WERI-Rb-1 (cell line): ENCODE measurements at regions not wholly inside any gene's neighbourhood (a gene's known extent, or its start where the extent isn't known, plus 50 kb on each side); places are given as distances from the start of the nearest gene placed in this dataset.

ENCODE experiments used
- DNase-seq: peaks from one replicate; pipeline ENCODE4 v3.0.0-alpha.2; 2020
- H3K27ac ChIP-seq: fragments of 250-450 bp; sonication (Bioruptor Pico); 2 replicates; pipeline ENCODE4 v1.5.1; 2020; ENCODE audit warnings: mild to moderate bottlenecking, moderate library complexity
- H3K27me3 ChIP-seq: fragments of 250-450 bp; sonication (Bioruptor Pico); 2 replicates; pipeline ENCODE4 v1.5.1; 2021; ENCODE audit warnings: mild to moderate bottlenecking, low read depth, moderate library complexity; ENCODE audit not compliant: insufficient read depth, severe bottlenecking
- H3K36me3 ChIP-seq: fragments of 250-450 bp; sonication (Bioruptor Pico); 2 replicates; pipeline ENCODE4 v1.5.1; 2020; ENCODE audit warnings: mild to moderate bottlenecking, moderate library complexity
- H3K4me3 ChIP-seq: 2 replicates; pipeline ENCODE4 v1.5.1; 2011; ENCODE audit warnings: low read depth, mild to moderate bottlenecking, control low read depth, low read length
- H3K9me3 ChIP-seq: fragments of 250-450 bp; sonication (Bioruptor Pico); 2 replicates; pipeline ENCODE4 v1.5.1; 2021; ENCODE audit warnings: mild to moderate bottlenecking, moderate library complexity; ENCODE audit not compliant: severe bottlenecking
- TF ChIP-seq, protein P1 (sequence below): IDR thresholded peaks from 2 replicates; pipeline ENCODE4 v1.5.1; 2011; ENCODE audit warnings: low read depth, mild to moderate bottlenecking, control low read depth, inconsistent platforms, low read length

DNA sequence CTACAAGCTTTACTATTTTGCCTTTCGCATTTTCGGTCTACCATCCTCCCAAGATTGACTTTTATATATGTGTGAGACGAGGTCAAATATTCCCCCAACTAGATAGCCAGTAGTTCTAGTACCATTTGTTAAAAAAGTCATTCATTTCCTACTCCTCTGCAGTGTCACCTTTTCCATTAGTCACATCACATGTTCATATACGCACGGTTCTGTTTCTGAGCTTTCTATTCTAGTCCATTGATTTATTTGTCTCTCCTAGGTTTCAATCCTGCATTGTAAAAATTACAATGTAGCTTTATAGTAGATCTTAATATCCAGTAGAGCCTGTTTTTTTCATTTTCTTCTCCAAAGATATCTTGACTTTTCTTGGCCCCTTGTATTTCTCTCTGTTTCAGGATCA is 528.7 kb upstream of the TRPC7 start:
- Histone ChIP-seq H3K36me3 (no peaks in the 10 kb centered on the region), H3K27me3 (no peaks in the 10 kb centered on the region), H3K4me3 (no peak overlapping the region), H3K9me3 (peaks cover 4% of the 10 kb centered on the region), H3K27ac (no peak overlapping the region)
- TF ChIP-seq, protein P1, sequence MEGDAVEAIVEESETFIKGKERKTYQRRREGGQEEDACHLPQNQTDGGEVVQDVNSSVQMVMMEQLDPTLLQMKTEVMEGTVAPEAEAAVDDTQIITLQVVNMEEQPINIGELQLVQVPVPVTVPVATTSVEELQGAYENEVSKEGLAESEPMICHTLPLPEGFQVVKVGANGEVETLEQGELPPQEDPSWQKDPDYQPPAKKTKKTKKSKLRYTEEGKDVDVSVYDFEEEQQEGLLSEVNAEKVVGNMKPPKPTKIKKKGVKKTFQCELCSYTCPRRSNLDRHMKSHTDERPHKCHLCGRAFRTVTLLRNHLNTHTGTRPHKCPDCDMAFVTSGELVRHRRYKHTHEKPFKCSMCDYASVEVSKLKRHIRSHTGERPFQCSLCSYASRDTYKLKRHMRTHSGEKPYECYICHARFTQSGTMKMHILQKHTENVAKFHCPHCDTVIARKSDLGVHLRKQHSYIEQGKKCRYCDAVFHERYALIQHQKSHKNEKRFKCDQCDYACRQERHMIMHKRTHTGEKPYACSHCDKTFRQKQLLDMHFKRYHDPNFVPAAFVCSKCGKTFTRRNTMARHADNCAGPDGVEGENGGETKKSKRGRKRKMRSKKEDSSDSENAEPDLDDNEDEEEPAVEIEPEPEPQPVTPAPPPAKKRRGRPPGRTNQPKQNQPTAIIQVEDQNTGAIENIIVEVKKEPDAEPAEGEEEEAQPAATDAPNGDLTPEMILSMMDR: no peak
- no peak for DNase-seq

DNA sequence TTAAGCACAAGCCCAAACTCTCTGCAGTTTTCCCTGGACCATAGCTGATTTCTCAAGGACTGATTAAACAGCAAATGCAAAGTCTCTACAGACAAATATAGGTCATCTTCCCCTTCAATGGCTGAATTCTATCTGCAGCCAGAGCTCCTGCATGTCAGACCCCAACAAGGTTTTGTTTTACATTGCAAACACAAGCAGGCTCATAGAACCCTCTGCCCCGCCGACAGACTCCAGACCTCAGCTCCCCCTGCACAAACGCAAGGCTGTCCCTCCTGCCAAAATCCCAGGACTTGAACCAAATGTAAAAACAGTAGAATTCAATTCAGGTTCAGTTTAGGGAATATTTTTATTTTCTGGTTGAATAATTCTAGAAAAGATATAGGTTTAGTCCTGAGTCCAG is 526.7 kb upstream of the TRPC7 start:
- Histone ChIP-seq H3K27ac (no peak overlapping the region), H3K9me3 (no peaks in the 10 kb centered on the region), H3K4me3 (no peak overlapping the region), H3K27me3 (no peaks in the 10 kb centered on the region), H3K36me3 (no peaks in the 10 kb centered on the region)
- TF ChIP-seq, protein P1: no peak
- DNase-seq: no peak

DNA sequence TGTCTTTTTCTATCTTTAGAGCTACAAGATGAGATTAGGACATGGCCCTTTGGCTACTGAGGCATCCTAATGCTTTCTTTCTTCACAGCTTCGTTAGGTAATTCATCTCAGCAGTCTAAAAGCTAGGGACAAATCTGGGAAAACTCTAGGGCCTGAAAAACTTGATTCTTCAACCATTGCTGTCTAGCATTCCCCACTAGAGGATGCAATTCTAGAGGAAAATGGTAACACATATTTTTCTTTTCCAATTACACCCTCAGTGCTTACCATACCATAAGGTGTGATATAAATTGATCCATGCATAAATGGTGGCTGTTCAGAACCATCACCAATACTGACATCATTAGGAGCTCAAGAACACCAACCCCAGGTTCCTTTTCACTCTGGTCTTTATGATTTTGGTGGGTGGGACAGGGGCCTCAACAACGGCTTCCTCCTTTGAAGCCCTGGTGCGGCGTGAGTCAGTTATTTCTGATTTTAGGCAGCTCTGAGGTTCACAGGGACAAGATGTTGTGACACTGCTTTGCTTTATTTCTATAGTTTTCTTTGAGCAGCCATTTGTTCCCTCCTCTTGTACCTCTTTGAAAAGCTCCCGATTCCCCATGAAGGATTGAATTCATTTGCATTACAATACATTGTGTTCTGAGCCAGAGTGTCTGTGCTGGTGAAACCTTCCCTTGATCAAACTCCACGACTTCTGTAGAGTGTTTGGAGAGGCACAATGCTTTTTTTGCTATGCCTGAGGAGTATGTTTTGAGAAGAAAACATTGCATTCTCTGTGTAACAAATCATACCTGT is 526.0 kb upstream of the TRPC7 start:
- Histone ChIP-seq H3K36me3 (no peaks in the 10 kb centered on the region), H3K27me3 (no peaks in the 10 kb centered on the region), H3K9me3 (no peaks in the 10 kb centered on the region), H3K27ac (no peak overlapping the region), H3K4me3 (no peak overlapping the region)
- DNase-seq: no peak
- TF ChIP-seq, protein P1: no peak

DNA sequence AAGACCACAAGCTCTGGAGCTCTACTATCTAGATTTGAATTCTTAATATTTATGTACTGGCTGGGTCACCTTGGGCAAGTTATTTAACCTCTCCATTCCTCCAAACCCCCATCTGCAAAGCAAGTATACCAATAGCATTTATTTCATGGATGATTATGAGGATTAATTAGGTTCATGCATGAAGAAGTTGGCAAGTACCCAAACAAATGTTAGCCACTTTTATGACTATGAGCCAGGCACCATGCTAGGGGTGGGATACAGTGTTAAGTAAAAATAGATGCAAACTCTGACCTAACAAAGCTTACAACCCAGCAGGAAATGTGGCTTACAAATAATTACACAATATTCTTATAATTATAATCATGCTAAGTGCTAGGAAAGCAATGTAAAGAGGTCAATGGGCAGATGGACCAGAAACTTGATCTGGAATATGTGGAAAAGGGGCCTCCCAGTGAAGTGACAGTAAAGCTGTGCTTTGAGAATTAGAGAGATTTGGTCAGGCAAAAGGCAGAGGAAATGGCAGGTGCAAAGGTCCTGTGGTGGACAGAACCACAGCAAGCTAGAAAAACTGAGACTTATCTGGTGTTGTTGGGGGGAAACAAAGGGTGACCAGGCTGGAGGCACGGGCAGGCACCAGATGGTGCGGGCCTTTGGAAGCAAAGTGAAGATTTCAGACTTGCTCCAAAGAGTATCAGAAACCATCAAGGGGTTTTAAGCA is 525.2 kb upstream of the TRPC7 start:
- TF ChIP-seq, protein P1: no peak
- DNase-seq: no peak
- Histone ChIP-seq H3K4me3 (no peak overlapping the region), H3K36me3 (no peaks in the 10 kb centered on the region), H3K9me3 (no peaks in the 10 kb centered on the region), H3K27ac (no peak overlapping the region), H3K27me3 (no peaks in the 10 kb centered on the region)

DNA sequence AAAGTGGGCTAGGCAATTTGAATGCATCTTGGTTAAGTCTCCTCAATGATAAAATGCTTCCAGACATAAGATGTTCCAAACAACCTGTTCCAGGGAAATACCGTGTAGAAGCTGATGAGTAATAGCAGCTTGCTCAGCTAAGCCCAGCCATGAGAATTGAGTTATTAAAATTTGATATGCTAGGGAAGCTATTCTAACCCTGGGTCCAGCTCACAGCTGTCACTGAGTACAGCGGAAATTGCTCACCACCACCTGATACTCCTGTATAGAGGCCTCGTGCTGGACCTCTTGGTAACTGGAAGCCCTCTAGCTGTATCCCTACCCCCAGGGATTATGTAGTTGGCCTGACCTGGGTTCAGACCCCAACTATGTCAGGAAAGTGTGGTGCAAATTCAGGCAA is 521.3 kb upstream of the TRPC7 start:
- H3K27me3 ChIP-seq: no peaks in the 10 kb centered on the region
- no peak overlapping the region for H3K27ac ChIP-seq
- TF ChIP-seq, protein P1: no peak
- no peaks in the 10 kb centered on the region for H3K36me3 ChIP-seq
- no peaks in the 10 kb centered on the region for H3K9me3 ChIP-seq
- no peak for DNase-seq
- H3K4me3 ChIP-seq: no peak overlapping the region

DNA sequence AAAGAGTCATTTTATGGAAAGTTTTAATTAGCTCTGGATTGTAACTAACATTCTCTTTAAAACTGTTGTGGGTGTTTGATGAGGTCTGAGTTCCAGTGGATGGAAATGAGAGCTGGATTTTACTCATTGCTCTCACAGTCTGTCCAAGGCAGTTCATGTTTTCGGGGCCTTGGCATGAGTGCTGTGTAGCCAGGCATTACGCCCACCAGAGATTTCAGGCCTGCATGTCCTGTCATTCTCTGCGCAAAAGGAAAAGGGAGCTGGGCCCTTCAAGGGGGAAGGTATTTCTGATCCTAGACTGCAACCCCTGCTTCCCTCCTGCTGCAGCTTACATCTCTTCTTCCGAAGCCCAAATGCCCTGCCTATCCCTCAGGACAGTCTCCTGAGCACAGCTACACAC is 499.6 kb upstream of the TRPC7 start:
- Histone ChIP-seq H3K27ac (no peak overlapping the region), H3K27me3 (no peaks in the 10 kb centered on the region), H3K4me3 (no peak overlapping the region), H3K9me3 (no peaks in the 10 kb centered on the region), H3K36me3 (no peaks in the 10 kb centered on the region)
- DNase-seq: no peak
- TF ChIP-seq, protein P1: no peak
